ENCODE measurements at regions not wholly inside any gene's neighbourhood (a gene's known extent, or its start where the extent isn't known, plus 50 kb on each side); places are given as distances from the start of the nearest gene placed in this dataset.

- no peak for TF ChIP-seq ZFX (IDR thresholded peaks at IDR 0.05; ENCODE audit: borderline replicate concordance)
- TF ChIP-seq, protein P1, sequence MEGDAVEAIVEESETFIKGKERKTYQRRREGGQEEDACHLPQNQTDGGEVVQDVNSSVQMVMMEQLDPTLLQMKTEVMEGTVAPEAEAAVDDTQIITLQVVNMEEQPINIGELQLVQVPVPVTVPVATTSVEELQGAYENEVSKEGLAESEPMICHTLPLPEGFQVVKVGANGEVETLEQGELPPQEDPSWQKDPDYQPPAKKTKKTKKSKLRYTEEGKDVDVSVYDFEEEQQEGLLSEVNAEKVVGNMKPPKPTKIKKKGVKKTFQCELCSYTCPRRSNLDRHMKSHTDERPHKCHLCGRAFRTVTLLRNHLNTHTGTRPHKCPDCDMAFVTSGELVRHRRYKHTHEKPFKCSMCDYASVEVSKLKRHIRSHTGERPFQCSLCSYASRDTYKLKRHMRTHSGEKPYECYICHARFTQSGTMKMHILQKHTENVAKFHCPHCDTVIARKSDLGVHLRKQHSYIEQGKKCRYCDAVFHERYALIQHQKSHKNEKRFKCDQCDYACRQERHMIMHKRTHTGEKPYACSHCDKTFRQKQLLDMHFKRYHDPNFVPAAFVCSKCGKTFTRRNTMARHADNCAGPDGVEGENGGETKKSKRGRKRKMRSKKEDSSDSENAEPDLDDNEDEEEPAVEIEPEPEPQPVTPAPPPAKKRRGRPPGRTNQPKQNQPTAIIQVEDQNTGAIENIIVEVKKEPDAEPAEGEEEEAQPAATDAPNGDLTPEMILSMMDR (IDR thresholded peaks at IDR 0.05): no peak
- no peak overlapping the region for H3K27ac ChIP-seq
Observed at GRCh38 chr9:79208791-79209396, 362.9 kb upstream of the TLE4 start.

GRCh38 chr9:79210541-79211243 lies 361.1 kb upstream of the TLE4 start:
- no peak overlapping the region for H3K27ac ChIP-seq
- TF ChIP-seq, protein P1 (IDR thresholded peaks at IDR 0.05): no peak
- TF ChIP-seq ZFX (IDR thresholded peaks at IDR 0.05; ENCODE audit: borderline replicate concordance): no peak

GRCh38 chr9:79213417-79214125 lies 358.2 kb upstream of the TLE4 start:
- no peak overlapping the region for H3K27ac ChIP-seq
- TF ChIP-seq, protein P1 (IDR thresholded peaks at IDR 0.05): no peak
- TF ChIP-seq ZFX (IDR thresholded peaks at IDR 0.05; ENCODE audit: borderline replicate concordance): no peak

- no peak for TF ChIP-seq ZFX (IDR thresholded peaks at IDR 0.05; ENCODE audit: borderline replicate concordance)
- TF ChIP-seq, protein P1 (IDR thresholded peaks at IDR 0.05): no peak
- H3K27ac ChIP-seq: no peak overlapping the region
Observed at GRCh38 chr9:79215821-79216220, 355.9 kb upstream of the TLE4 start.

DNA sequence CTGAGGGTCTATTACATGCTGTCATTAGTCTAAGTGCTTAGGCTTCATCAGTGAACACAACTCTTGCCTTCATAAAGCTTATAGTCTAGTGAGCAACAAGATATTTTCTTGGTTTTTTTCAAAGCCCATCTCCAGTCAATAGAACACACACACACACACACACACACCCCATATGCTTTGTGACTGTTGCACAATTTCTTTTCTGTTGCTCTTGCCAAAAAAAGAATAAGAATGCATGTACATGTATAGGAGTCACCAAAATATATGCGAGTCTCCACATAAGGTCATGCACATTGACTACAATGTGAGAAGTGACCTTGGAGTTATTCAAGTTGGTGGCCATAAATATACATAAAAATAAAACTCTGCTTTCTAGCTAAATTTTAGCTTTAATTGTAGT lies 351.5 kb upstream of the TLE4 start:
- no peak overlapping the region for H3K27ac ChIP-seq
- no peak for TF ChIP-seq ZFX (IDR thresholded peaks at IDR 0.05; ENCODE audit: borderline replicate concordance)
- TF ChIP-seq, protein P1 (IDR thresholded peaks at IDR 0.05): no peak

DNA sequence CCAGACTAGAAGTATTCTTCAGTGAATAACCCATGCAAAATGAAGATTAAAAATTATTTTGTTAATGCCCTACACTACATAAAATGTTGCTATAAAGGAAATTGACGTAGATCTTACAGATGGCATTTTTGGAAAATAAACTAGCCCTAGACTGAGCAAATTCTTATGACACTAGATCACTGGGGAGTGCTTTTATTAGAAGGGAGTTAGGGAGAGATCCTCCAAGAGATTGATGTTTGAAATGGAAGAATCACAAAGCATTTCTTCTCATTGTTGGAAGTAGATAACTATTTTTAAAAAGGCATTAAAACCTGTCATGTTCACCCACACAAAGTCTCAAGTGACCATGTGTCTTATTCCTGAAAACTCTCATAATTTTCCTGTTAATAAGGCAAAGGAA lies 351.1 kb upstream of the TLE4 start:
- H3K27ac ChIP-seq: no peak overlapping the region
- TF ChIP-seq, protein P1 (IDR thresholded peaks at IDR 0.05): no peak
- no peak for TF ChIP-seq ZFX (IDR thresholded peaks at IDR 0.05; ENCODE audit: borderline replicate concordance)

- no peak for TF ChIP-seq ZFX (IDR thresholded peaks at IDR 0.05; ENCODE audit: borderline replicate concordance)
- no peak overlapping the region for H3K27ac ChIP-seq
Observed at GRCh38 chr9:79221084-79221483, 350.7 kb upstream of the TLE4 start.

Measured in 22Rv1 (cell line).